IMR-90 (cell line): ENCODE measurements at regions not wholly inside any gene's neighbourhood (a gene's known extent, or its start where the extent isn't known, plus 50 kb on each side); places are given as distances from the start of the nearest gene placed in this dataset.

Experiments
- ATAC-seq: fragments of 200-7000 bp; cut with Tn5 transposase; 2 replicates; pipeline ENCODE4 v1.9.1; 2020; ENCODE audit warnings: low read depth, mild to moderate bottlenecking, moderate library complexity
- BruUV-seq: library from RNA; stranded (reverse); fragments of 400-500 nt; replicated peaks from 2 replicates; lab custom pipeline; 2021; lab: Mats Ljungman, UMichigan
- CTCF ChIA-PET: fragments of 300-600 bp; formaldehyde crosslinking; extraction: SDS; loops from one replicate; lab custom pipeline; 2021; ENCODE audit warnings: antibody characterized with exemption; lab: Yijun Ruan, JAX
- POLR2A ChIA-PET: fragments of 300-600 bp; sonication (Branson Sonifier 250); formaldehyde crosslinking; loops from one replicate; lab custom pipeline; 2022; ENCODE audit warnings: antibody characterized with exemption; ENCODE audit not compliant: unreplicated experiment; lab: Charles Lee
- DNase-seq: peaks from one replicate; pipeline ENCODE4 v3.0.0; 2013
- H2AFZ ChIP-seq: replicated peaks from 2 replicates; pipeline ENCODE3; 2013; ENCODE audit warnings: low read length, mild to moderate bottlenecking; ENCODE audit not compliant: poor library complexity
- H2AK5ac ChIP-seq: 2 replicates; pipeline ENCODE4 v1.6.1; 2013; ENCODE audit warnings: low read depth, low read length, inconsistent platforms
- H2AK9ac ChIP-seq: replicated peaks from 2 replicates; pipeline ENCODE3; 2013; ENCODE audit warnings: mild to moderate bottlenecking, low read depth, low read length, moderate library complexity; ENCODE audit not compliant: poor library complexity
- H2BK120ac ChIP-seq: 2 replicates; pipeline ENCODE4 v1.6.1; 2013; ENCODE audit warnings: low read depth, low read length, inconsistent platforms
- H2BK15ac ChIP-seq: 3 replicates; pipeline ENCODE4 v1.6.1; 2013; ENCODE audit warnings: low read depth, low read length, inconsistent platforms
- H2BK20ac ChIP-seq: 2 replicates; pipeline ENCODE4 v1.6.1; 2013; ENCODE audit warnings: low read depth, mild to moderate bottlenecking, inconsistent platforms, low read length, moderate library complexity
- H2BK5ac ChIP-seq: 2 replicates; pipeline ENCODE4 v1.6.1; 2013; ENCODE audit warnings: mild to moderate bottlenecking, low read depth, low read length, inconsistent platforms; ENCODE audit not compliant: poor library complexity, severe bottlenecking
- H3K14ac ChIP-seq: replicated peaks from 2 replicates; pipeline ENCODE4 v1.6.1; 2013; ENCODE audit warnings: low read depth, low read length, inconsistent platforms
- H3K18ac ChIP-seq: 2 replicates; pipeline ENCODE4 v1.6.1; 2013; ENCODE audit warnings: low read depth, low read length, control low read depth
- H3K23ac ChIP-seq: 2 replicates; pipeline ENCODE4 v1.6.1; 2013; ENCODE audit warnings: low read depth, low read length, inconsistent platforms
- H3K27ac ChIP-seq: 2 replicates; pipeline ENCODE4 v1.5.1; 2013; ENCODE audit warnings: mild to moderate bottlenecking, control low read depth, low read length; ENCODE audit not compliant: insufficient read depth
- H3K27me3 ChIP-seq: 2 replicates; pipeline ENCODE4 v1.6.1; 2013; ENCODE audit warnings: low read length; ENCODE audit not compliant: control insufficient read depth, insufficient read depth
- H3K36me3 ChIP-seq: 2 replicates; pipeline ENCODE4 v1.6.1; 2013; ENCODE audit warnings: low read length, mixed read lengths; ENCODE audit not compliant: control insufficient read depth, insufficient read depth
- H3K4ac ChIP-seq: 2 replicates; pipeline ENCODE4 v1.6.1; 2013; ENCODE audit warnings: low read depth, low read length, inconsistent platforms
- H3K4me1 ChIP-seq: 2 replicates; pipeline ENCODE4 v1.6.1; 2013; ENCODE audit warnings: low read length, mixed read lengths; ENCODE audit not compliant: control insufficient read depth, insufficient read depth
- H3K4me2 ChIP-seq: 2 replicates; pipeline ENCODE4 v1.6.1; 2013; ENCODE audit warnings: low read depth, mild to moderate bottlenecking, control low read depth, low read length, moderate library complexity
- H3K4me3 ChIP-seq: 2 replicates; pipeline ENCODE4 v1.5.1; 2013; ENCODE audit warnings: low read depth, mild to moderate bottlenecking, control low read depth, low read length, moderate library complexity; ENCODE audit not compliant: insufficient read depth
- H3K56ac ChIP-seq: 2 replicates; pipeline ENCODE4 v1.6.1; 2013; ENCODE audit warnings: low read length, inconsistent platforms; ENCODE audit not compliant: insufficient read depth; ENCODE audit errors: extremely low read depth
- H3K79me1 ChIP-seq, 2 experiments: 2 replicates each; pipeline ENCODE4 v1.6.1; 2013; ENCODE audit warnings: low read length in 2 of 2, inconsistent platforms in 1 of 2, low read depth in 1 of 2
- H3K9ac ChIP-seq: 2 replicates; pipeline ENCODE4 v1.6.1; 2013; ENCODE audit warnings: low read depth, low read length, control low read depth
- H3K9me1 ChIP-seq: 2 replicates; pipeline ENCODE4 v1.6.1; 2013; ENCODE audit warnings: low read length, inconsistent platforms; ENCODE audit not compliant: insufficient read depth
- H3K9me3 ChIP-seq: 2 replicates; pipeline ENCODE4 v1.6.1; 2013; ENCODE audit warnings: low read length; ENCODE audit not compliant: control insufficient read depth, insufficient read depth
- H4K20me1 ChIP-seq: 2 replicates; pipeline ENCODE4 v1.6.1; 2013; ENCODE audit warnings: low read length, inconsistent platforms; ENCODE audit not compliant: insufficient read depth
- H4K5ac ChIP-seq: 2 replicates; pipeline ENCODE4 v1.6.1; 2013; ENCODE audit warnings: mild to moderate bottlenecking, low read depth, low read length, control low read depth
- H4K8ac ChIP-seq, 2 experiments: 2 replicates each; pipeline ENCODE4 v1.6.1; 2013; ENCODE audit warnings: low read depth in 2 of 2, low read length in 2 of 2, control low read depth in 1 of 2, inconsistent platforms in 1 of 2
- H4K91ac ChIP-seq: 2 replicates; pipeline ENCODE4 v1.6.1; 2013; ENCODE audit warnings: low read depth, low read length, inconsistent platforms; ENCODE audit not compliant: insufficient read depth
- ELK1 ChIP-seq: fragments of 150-350 bp; IDR thresholded peaks from 2 replicates; pipeline ENCODE4 v1.6.1; 2016; ENCODE audit warnings: low read depth, mild to moderate bottlenecking, low read length, moderate library complexity, borderline replicate concordance
- WGBS, 2 experiments: methylation state at CpG; one replicate each; pipeline versions ENCODE4 v1.1.5 to v1.1.7; 2013; ENCODE audit warnings: missing lambda C conversion rate in 2 of 2; ENCODE audit not compliant: insufficient read length in 1 of 2; ENCODE audit errors: extremely low coverage in 2 of 2; 5-methylcytosine and 5-hydroxymethylcytosine counted together
- dilution Hi-C: fragments of 300-500 bp; cut with HindIII; formaldehyde crosslinking; loops from one replicate; pipeline ENCODE4 v1.14.3; 2018; ENCODE audit warnings: low sequenced_read_pairs; ENCODE audit not compliant: unreplicated experiment
- in situ Hi-C: fragments of 300-500 bp; cut with MboI; formaldehyde crosslinking; loops from 3 replicates; pipeline ENCODE4 v1.14.3; 2019; ENCODE audit warnings: low sequenced_read_pairs, inconsistent platforms, mixed read lengths
- intact Hi-C: fragments of 100-400 bp; cut with micrococcal nuclease; formaldehyde crosslinking; loops from 2 replicates; pipeline ENCODE4 v1.10.0; 2022

GRCh38 chr5:53180991-53181390 is 71.4 kb upstream of the MOCS2 start:
- Histone ChIP-seq H2AK5ac (no peak overlapping the region), H2BK15ac (no peak overlapping the region), H2BK120ac (no peak overlapping the region), H3K4ac (no peak overlapping the region), H2AK9ac (no peak overlapping the region), H3K27ac (no peak overlapping the region), H4K8ac (no peak overlapping the region), H3K9ac (no peak overlapping the region), H3K23ac (no peak overlapping the region), H3K4me3 (no peak overlapping the region), H4K5ac (no peak overlapping the region), H3K4me2 (no peak overlapping the region), H4K91ac (no peak overlapping the region), H2AFZ (no peak overlapping the region), H3K9me1 (no peaks in the 10 kb centered on the region), H4K20me1 (no peaks in the 10 kb centered on the region), H3K14ac (no peak overlapping the region), H2BK20ac (no peak overlapping the region), H3K4me1 (no peaks in the 10 kb centered on the region; the same call in 1 of the 2 replicates), H3K36me3 (no peaks in the 10 kb centered on the region), H3K56ac (no peak overlapping the region), H3K79me1 (no peaks in the 10 kb centered on the region), H3K27me3 (no peaks in the 10 kb centered on the region), H3K9me3 (no peaks in the 10 kb centered on the region), H2BK5ac (no peak overlapping the region), H3K18ac (no peak overlapping the region)
- TF ChIP-seq ELK1, result no peak
- in situ Hi-C loops, result loop anchor here (5.0 kb wide), 2 partner anchors 56 to 251 kb away; no protein-coding TSS in a partner anchor
- BruUV-seq, result no TSS peak
- ATAC-seq (no peak), DNase-seq (peak; percentile 4)
- ChIA-PET CTCF (interaction anchor here (0.6 kb wide), 1 partner anchor 82 kb away, joined by 3 read pairs; no protein-coding TSS in a partner anchor), POLR2A (no interaction called here)
- intact Hi-C loops, result no loop called here
- dilution Hi-C loops, result no loop called here
- no CpG with 5 or more reads among the region's 1 CpG for WGBS, 2 experiments
